ENCODE measurements at regions not wholly inside any gene's neighbourhood (a gene's known extent, or its start where the extent isn't known, plus 50 kb on each side); places are given as distances from the start of the nearest gene placed in this dataset.

GRCh38 chr16:72266836-72267235 is 94.9 kb upstream of the PMFBP1 start (continued):
- TF ChIP-seq CHD7 (IDR thresholded peaks at IDR 0.05; ENCODE audit: insufficient replicate concordance, low read length) (no peak), KDM4A (IDR thresholded peaks at IDR 0.05; ENCODE audit: low read depth, low read length, severe bottlenecking) (no peak), E2F6 (IDR thresholded peaks at IDR 0.05) (no peak), MAX (IDR thresholded peaks at IDR 0.05) (no peak), EZH2 (IDR thresholded peaks at IDR 0.05; ENCODE audit: low read depth, low read length, severe bottlenecking) (no peak), SP4 (IDR thresholded peaks at IDR 0.05; ENCODE audit: low read length) (no peak), TAF1 (IDR thresholded peaks at IDR 0.05; ENCODE audit: low read depth, low read length) (no peak), TAF7 (optimal IDR thresholded peaks at IDR 0.05; ENCODE audit: borderline replicate concordance, low read depth, low read length) (no peak)
